ENCODE measurements at regions not wholly inside any gene's neighbourhood (a gene's known extent, or its start where the extent isn't known, plus 50 kb on each side); places are given as distances from the start of the nearest gene placed in this dataset.

- TF ChIP-seq REST (tag by site-specific recombination; IDR thresholded peaks at IDR 0.05), result no peak
- TF ChIP-seq SALL2 (tag by site-specific recombination; IDR thresholded peaks at IDR 0.05; ENCODE audit: borderline replicate concordance), result no peak
- no peak for TF ChIP-seq ZSCAN16 (tag by site-specific recombination; IDR thresholded peaks at IDR 0.05)
- TF ChIP-seq ZNF416 (tag by site-specific recombination; IDR thresholded peaks at IDR 0.05), result no peak
- TF ChIP-seq GFI1B (tag by site-specific recombination; IDR thresholded peaks at IDR 0.05), result no peak
- TF ChIP-seq ZBTB11 (tag by site-specific recombination; conservative IDR thresholded peaks at IDR 0.05; ENCODE audit: low read depth), result no peak
- no peak for TF ChIP-seq ZNF426 (tag by site-specific recombination; IDR thresholded peaks at IDR 0.05)
- no peak for TF ChIP-seq ZNF292 (tag by site-specific recombination; IDR thresholded peaks at IDR 0.05; ENCODE audit: borderline replicate concordance, low read depth)
- no peak for TF ChIP-seq KLF1 (tag by site-specific recombination; IDR thresholded peaks at IDR 0.05)
- TF ChIP-seq ZNF768 (tag by site-specific recombination; IDR thresholded peaks at IDR 0.05), result no peak
- TF ChIP-seq ZNF529 (tag by site-specific recombination; IDR thresholded peaks at IDR 0.05; ENCODE audit: insufficient replicate concordance), result no peak
- no peak for TF ChIP-seq EGR2 (tag by site-specific recombination; IDR thresholded peaks at IDR 0.05; ENCODE audit: low read depth)
- TF ChIP-seq SETDB1 (IDR thresholded peaks at IDR 0.05; ENCODE audit: insufficient read length, low read length), result no peak
- TF ChIP-seq KLF9 (tag by site-specific recombination; IDR thresholded peaks at IDR 0.05; ENCODE audit: low read depth), result no peak
- no peak for TF ChIP-seq ZNF223 (tag by site-specific recombination; IDR thresholded peaks at IDR 0.05)
Measured at GRCh38 chr5:173456181-173456580, 128.0 kb upstream of the STC2 start (continued).

- no peak overlapping the region for H3K27ac ChIP-seq (ENCODE audit: extremely low read depth, low read depth, low read length)
- CTCF ChIA-PET, result interaction anchor here (0.9 kb wide), 1 partner anchor 162 kb away, joined by 3 read pairs; no protein-coding TSS in a partner anchor
- POLR2A ChIA-PET, result no interaction called here
- H3K4me1 ChIP-seq (ENCODE audit: control insufficient read depth, insufficient read depth, low read length), result no peaks in the 10 kb centered on the region
- no peaks in the 10 kb centered on the region for H3K36me3 ChIP-seq (ENCODE audit: control insufficient read depth in 2 of 2, insufficient read depth in 1 of 2, low read length in 2 of 2)
- no peak overlapping the region for H3K4me3 ChIP-seq (ENCODE audit: low read depth, low read length)
- H3K9me3 ChIP-seq (ENCODE audit: control insufficient read depth, insufficient read depth, low read depth, low read length), result no peaks in the 10 kb centered on the region
- no peak for TF ChIP-seq ZNF169 (tag by site-specific recombination; IDR thresholded peaks at IDR 0.05)
- TF ChIP-seq ZNF248 (tag by site-specific recombination; IDR thresholded peaks at IDR 0.05), result no peak
- no peak for TF ChIP-seq ZNF529 (tag by site-specific recombination; IDR thresholded peaks at IDR 0.05; ENCODE audit: insufficient replicate concordance)
- TF ChIP-seq SETDB1 (IDR thresholded peaks at IDR 0.05; ENCODE audit: insufficient read length, low read length), result no peak
- peak; percentile 36 for TF ChIP-seq ZNF335 (tag by site-specific recombination; conservative IDR thresholded peaks at IDR 0.05)
Measured at GRCh38 chr5:173455599-173455957, 127.4 kb upstream of the STC2 start.
